GM12873 (cell line): ENCODE measurements at regions not wholly inside any gene's neighbourhood (a gene's known extent, or its start where the extent isn't known, plus 50 kb on each side); places are given as distances from the start of the nearest gene placed in this dataset.

ENCODE experiments used
- CTCF ChIP-seq: IDR thresholded peaks from 2 replicates; pipeline ENCODE4 v1.5.1; 2012; ENCODE audit warnings: low read depth, mild to moderate bottlenecking, moderate library complexity, low read length, control low read depth; ENCODE audit not compliant: insufficient read depth; ENCODE audit errors: missing control alignments

- TF ChIP-seq CTCF = no peak
Observed at GRCh38 chr3:43156812-43157455, 51.1 kb upstream of the POMGNT2 start.

- no peak for TF ChIP-seq CTCF
Observed at GRCh38 chr3:43155464-43156121, 49.7 kb upstream of the POMGNT2 start.
